ENCODE measurements at regions not wholly inside any gene's neighbourhood (a gene's known extent, or its start where the extent isn't known, plus 50 kb on each side); places are given as distances from the start of the nearest gene placed in this dataset.
"Not testable (repeated sequence)": the region's sequence is repeated elsewhere in the genome, so short reads cannot be mapped to it uniquely, and the experiment has no call there.

GRCh38 chr7:68688416-68689086, 909.7 kb upstream of the AUTS2 start:
- DNase-seq: no peak

- no peak for DNase-seq
Measured at GRCh38 chr7:68689087-68689433, 909.2 kb upstream of the AUTS2 start.

- no peak for DNase-seq
Measured at GRCh38 chr7:68691261-68692216, 906.7 kb upstream of the AUTS2 start.

GRCh38 chr7:68692511-68692910, 905.8 kb upstream of the AUTS2 start:
- no peak for DNase-seq

GRCh38 chr7:68694656-68695055, 903.6 kb upstream of the AUTS2 start:
- DNase-seq: no peak

- no peak for DNase-seq
Measured at GRCh38 chr7:68697796-68698280, 900.4 kb upstream of the AUTS2 start.

- no peak for DNase-seq
Measured at GRCh38 chr7:68699090-68699711, 899.1 kb upstream of the AUTS2 start.

- no peak for DNase-seq
Measured at GRCh38 chr7:68700414-68700813, 897.9 kb upstream of the AUTS2 start.

- DNase-seq: no peak
Measured at GRCh38 chr7:68706291-68706690, 892.0 kb upstream of the AUTS2 start.

- no peak for DNase-seq
Measured at GRCh38 chr7:68707159-68707558, 891.1 kb upstream of the AUTS2 start.

- DNase-seq: no peak
Measured at GRCh38 chr7:68707958-68708357, 890.3 kb upstream of the AUTS2 start.

- DNase-seq: no peak
Measured at GRCh38 chr7:68712956-68713495, 885.2 kb upstream of the AUTS2 start.

GRCh38 chr7:68714135-68714534, 884.1 kb upstream of the AUTS2 start:
- DNase-seq: not testable (repeated sequence)

GRCh38 chr7:68715907-68716306, 882.4 kb upstream of the AUTS2 start:
- no peak for DNase-seq

GRCh38 chr7:68717176-68717575, 881.1 kb upstream of the AUTS2 start:
- DNase-seq: no peak

GRCh38 chr7:68718097-68718551, 880.2 kb upstream of the AUTS2 start:
- DNase-seq: no peak

GRCh38 chr7:68720697-68721096, 877.6 kb upstream of the AUTS2 start:
- no peak for DNase-seq

- DNase-seq: no peak
Measured at GRCh38 chr7:68722044-68722443, 876.2 kb upstream of the AUTS2 start.

- no peak for DNase-seq
Measured at GRCh38 chr7:68724965-68725364, 873.3 kb upstream of the AUTS2 start.

- no peak for DNase-seq
Measured at GRCh38 chr7:68725843-68726785, 872.2 kb upstream of the AUTS2 start.

- DNase-seq: not testable (repeated sequence)
Measured at GRCh38 chr7:68728720-68729119, 869.6 kb upstream of the AUTS2 start.

GRCh38 chr7:68729371-68729770, 868.9 kb upstream of the AUTS2 start:
- no peak for DNase-seq
